ENCODE measurements at regions not wholly inside any gene's neighbourhood (a gene's known extent, or its start where the extent isn't known, plus 50 kb on each side); places are given as distances from the start of the nearest gene placed in this dataset.

DNA sequence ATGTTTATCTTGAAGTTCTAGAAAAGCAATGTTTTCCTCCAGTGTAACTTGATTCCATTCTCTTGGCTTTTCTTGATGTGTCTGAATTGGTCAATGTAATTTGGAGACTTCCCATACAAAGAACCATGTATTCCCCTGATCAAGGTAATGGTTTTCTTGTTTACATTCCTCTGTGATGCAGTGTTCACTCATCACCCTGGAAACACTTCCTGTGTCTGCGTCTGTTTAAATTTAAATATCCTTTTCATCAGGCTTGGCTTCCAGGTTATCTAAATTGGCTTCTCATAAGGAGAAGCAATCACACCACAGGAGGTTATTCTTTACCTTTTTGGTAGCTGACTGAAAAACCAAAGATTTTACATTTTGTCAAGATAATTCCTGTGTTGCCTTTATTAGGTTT, 237.3 kb upstream of the WSCD1 start:
- H3K27me3 ChIP-seq (ENCODE audit: control insufficient read depth, insufficient read depth, low read length), result no peaks in the 10 kb centered on the region
- no peaks in the 10 kb centered on the region for H3K36me3 ChIP-seq (ENCODE audit: control insufficient read depth in 2 of 3, insufficient read depth in 3 of 3, low read length in 3 of 3)
- no peaks in the 10 kb centered on the region for H3K9me3 ChIP-seq (ENCODE audit: control insufficient read depth in 2 of 3, insufficient read depth in 1 of 3, low read length in 3 of 3)
- intact Hi-C loops (cut with DNase I), result no loop called here
- no peak overlapping the region for H3K4me3 ChIP-seq (ENCODE audit: low read length in 3 of 3)
- no peak overlapping the region for H3K9ac ChIP-seq (ENCODE audit: low read length in 3 of 3)
- TF ChIP-seq, protein P1, sequence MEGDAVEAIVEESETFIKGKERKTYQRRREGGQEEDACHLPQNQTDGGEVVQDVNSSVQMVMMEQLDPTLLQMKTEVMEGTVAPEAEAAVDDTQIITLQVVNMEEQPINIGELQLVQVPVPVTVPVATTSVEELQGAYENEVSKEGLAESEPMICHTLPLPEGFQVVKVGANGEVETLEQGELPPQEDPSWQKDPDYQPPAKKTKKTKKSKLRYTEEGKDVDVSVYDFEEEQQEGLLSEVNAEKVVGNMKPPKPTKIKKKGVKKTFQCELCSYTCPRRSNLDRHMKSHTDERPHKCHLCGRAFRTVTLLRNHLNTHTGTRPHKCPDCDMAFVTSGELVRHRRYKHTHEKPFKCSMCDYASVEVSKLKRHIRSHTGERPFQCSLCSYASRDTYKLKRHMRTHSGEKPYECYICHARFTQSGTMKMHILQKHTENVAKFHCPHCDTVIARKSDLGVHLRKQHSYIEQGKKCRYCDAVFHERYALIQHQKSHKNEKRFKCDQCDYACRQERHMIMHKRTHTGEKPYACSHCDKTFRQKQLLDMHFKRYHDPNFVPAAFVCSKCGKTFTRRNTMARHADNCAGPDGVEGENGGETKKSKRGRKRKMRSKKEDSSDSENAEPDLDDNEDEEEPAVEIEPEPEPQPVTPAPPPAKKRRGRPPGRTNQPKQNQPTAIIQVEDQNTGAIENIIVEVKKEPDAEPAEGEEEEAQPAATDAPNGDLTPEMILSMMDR (IDR thresholded peaks at IDR 0.05; ENCODE audit: borderline replicate concordance, extremely low read depth, insufficient read depth), result no peak
- H3K4me1 ChIP-seq (ENCODE audit: control insufficient read depth in 2 of 3, insufficient read depth in 2 of 3, low read depth in 1 of 3, low read length in 3 of 3), result no peaks in the 10 kb centered on the region
- no peak overlapping the region for H3K27ac ChIP-seq (ENCODE audit: low read depth in 2 of 2, low read length in 2 of 2)
- FAIRE-seq (no peak), DNase-seq (peak in 2 of 5 donors; percentile 59 to 71)

DNA sequence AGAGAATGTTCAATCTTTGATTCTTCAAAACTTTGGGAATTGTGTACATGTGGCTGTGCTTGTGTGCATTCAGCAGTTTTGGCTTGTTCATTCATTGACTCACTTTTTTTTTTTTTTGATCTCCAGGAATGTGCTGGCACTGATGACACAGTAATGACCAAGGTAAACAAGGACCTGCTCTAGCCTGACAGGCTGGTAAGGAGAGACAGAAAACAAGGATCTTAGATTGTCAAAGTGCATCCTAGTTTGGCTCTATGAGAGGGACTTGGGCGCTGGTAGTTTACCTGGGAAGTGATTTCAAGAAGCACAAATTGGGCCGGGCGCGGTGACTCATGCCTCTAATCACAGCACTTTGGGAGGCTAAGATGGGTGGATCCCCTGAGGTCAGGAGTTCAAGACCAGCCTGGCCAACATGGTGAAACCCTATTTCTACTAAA, 233.1 kb upstream of the WSCD1 start:
- TF ChIP-seq, protein P1 (IDR thresholded peaks at IDR 0.05; ENCODE audit: borderline replicate concordance, extremely low read depth, insufficient read depth), result no peak
- H3K4me1 ChIP-seq (ENCODE audit: control insufficient read depth in 2 of 3, insufficient read depth in 2 of 3, low read depth in 1 of 3, low read length in 3 of 3), result no peaks in the 10 kb centered on the region
- FAIRE-seq (no peak), DNase-seq (peak in 1 of 5 donors; percentile 54)
- no peak overlapping the region for H3K4me3 ChIP-seq (ENCODE audit: low read length in 3 of 3)
- no peaks in the 10 kb centered on the region for H3K27me3 ChIP-seq (ENCODE audit: control insufficient read depth, insufficient read depth, low read length)
- H3K27ac ChIP-seq (ENCODE audit: low read depth in 2 of 2, low read length in 2 of 2), result no peak overlapping the region
- H3K36me3 ChIP-seq (ENCODE audit: control insufficient read depth in 2 of 3, insufficient read depth in 3 of 3, low read length in 3 of 3), result no peaks in the 10 kb centered on the region
- intact Hi-C loops (cut with DNase I), result no loop called here
- no peaks in the 10 kb centered on the region for H3K9me3 ChIP-seq (ENCODE audit: control insufficient read depth in 2 of 3, insufficient read depth in 1 of 3, low read length in 3 of 3)
- no peak overlapping the region for H3K9ac ChIP-seq (ENCODE audit: low read length in 3 of 3)

DNA sequence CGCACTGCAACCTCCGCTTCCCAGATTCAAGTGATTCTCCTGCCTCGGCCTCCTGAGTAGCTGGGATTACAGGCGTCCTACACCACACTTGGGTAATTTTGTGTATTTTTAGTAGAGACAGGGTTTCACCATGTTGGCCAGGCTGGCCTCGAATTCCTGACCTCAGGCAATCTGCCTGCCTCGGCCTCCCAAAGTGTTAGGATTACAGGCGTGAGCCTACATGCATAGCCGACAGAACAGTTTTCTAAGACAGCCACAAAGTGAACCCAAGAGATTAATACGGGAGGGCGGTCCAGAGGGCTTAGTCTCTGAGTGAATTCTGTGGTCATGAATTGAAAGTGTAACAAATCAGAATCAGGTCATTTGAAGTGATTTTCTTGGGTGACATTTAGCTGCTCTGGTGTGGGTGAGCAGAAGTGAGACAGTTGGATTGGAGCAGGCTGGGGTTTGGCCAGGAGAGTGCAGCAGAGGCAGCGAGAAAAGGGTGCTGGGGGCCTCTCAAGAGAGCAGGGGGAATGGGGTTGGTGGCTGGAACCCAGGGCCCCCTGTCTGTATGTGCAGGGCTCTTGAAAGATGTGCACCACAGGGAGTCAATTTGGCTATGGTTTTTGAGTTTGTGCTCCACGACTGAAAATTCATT, 231.4 kb upstream of the WSCD1 start:
- Histone ChIP-seq H3K27ac (ENCODE audit: low read depth in 2 of 2, low read length in 2 of 2) (no peak overlapping the region), H3K4me3 (ENCODE audit: low read length in 3 of 3) (no peak overlapping the region), H3K9ac (ENCODE audit: low read length in 3 of 3) (no peak overlapping the region), H3K9me3 (ENCODE audit: control insufficient read depth in 2 of 3, insufficient read depth in 1 of 3, low read length in 3 of 3) (no peaks in the 10 kb centered on the region), H3K4me1 (ENCODE audit: control insufficient read depth in 2 of 3, insufficient read depth in 2 of 3, low read depth in 1 of 3, low read length in 3 of 3) (no peaks in the 10 kb centered on the region), H3K36me3 (ENCODE audit: control insufficient read depth in 2 of 3, insufficient read depth in 3 of 3, low read length in 3 of 3) (no peaks in the 10 kb centered on the region), H3K27me3 (ENCODE audit: control insufficient read depth, insufficient read depth, low read length) (no peaks in the 10 kb centered on the region)
- no peak for FAIRE-seq
- no peak for DNase-seq
- TF ChIP-seq, protein P1 (IDR thresholded peaks at IDR 0.05; ENCODE audit: borderline replicate concordance, extremely low read depth, insufficient read depth), result no peak
- intact Hi-C loops (cut with DNase I), result no loop called here

All from kidney (tissue), 13 donors.